IMR-90 (cell line): ENCODE measurements at regions not wholly inside any gene's neighbourhood (a gene's known extent, or its start where the extent isn't known, plus 50 kb on each side); places are given as distances from the start of the nearest gene placed in this dataset.

Experiments used
- ATAC-seq: fragments of 200-7000 bp; cut with Tn5 transposase; 2 replicates; pipeline ENCODE4 v1.9.1; 2020; ENCODE audit warnings: low read depth, mild to moderate bottlenecking, moderate library complexity
- BruUV-seq: library from RNA; stranded (reverse); fragments of 400-500 nt; replicated peaks from 2 replicates; lab custom pipeline; 2021; lab: Mats Ljungman, UMichigan
- CTCF ChIA-PET: fragments of 300-600 bp; formaldehyde crosslinking; extraction: SDS; loops from one replicate; lab custom pipeline; 2021; ENCODE audit warnings: antibody characterized with exemption; lab: Yijun Ruan, JAX
- POLR2A ChIA-PET: fragments of 300-600 bp; sonication (Branson Sonifier 250); formaldehyde crosslinking; loops from one replicate; lab custom pipeline; 2022; ENCODE audit warnings: antibody characterized with exemption; ENCODE audit not compliant: unreplicated experiment; lab: Charles Lee
- DNase-seq: peaks from one replicate; pipeline ENCODE4 v3.0.0; 2013
- H2AFZ ChIP-seq: replicated peaks from 2 replicates; pipeline ENCODE3; 2013; ENCODE audit warnings: low read length, mild to moderate bottlenecking; ENCODE audit not compliant: poor library complexity
- H2AK5ac ChIP-seq: 2 replicates; pipeline ENCODE4 v1.6.1; 2013; ENCODE audit warnings: low read depth, low read length, inconsistent platforms
- H2AK9ac ChIP-seq: replicated peaks from 2 replicates; pipeline ENCODE3; 2013; ENCODE audit warnings: mild to moderate bottlenecking, low read depth, low read length, moderate library complexity; ENCODE audit not compliant: poor library complexity
- H2BK120ac ChIP-seq: 2 replicates; pipeline ENCODE4 v1.6.1; 2013; ENCODE audit warnings: low read depth, low read length, inconsistent platforms
- H2BK15ac ChIP-seq: 3 replicates; pipeline ENCODE4 v1.6.1; 2013; ENCODE audit warnings: low read depth, low read length, inconsistent platforms
- H2BK20ac ChIP-seq: 2 replicates; pipeline ENCODE4 v1.6.1; 2013; ENCODE audit warnings: low read depth, mild to moderate bottlenecking, inconsistent platforms, low read length, moderate library complexity
- H2BK5ac ChIP-seq: 2 replicates; pipeline ENCODE4 v1.6.1; 2013; ENCODE audit warnings: mild to moderate bottlenecking, low read depth, low read length, inconsistent platforms; ENCODE audit not compliant: poor library complexity, severe bottlenecking
- H3K14ac ChIP-seq: replicated peaks from 2 replicates; pipeline ENCODE4 v1.6.1; 2013; ENCODE audit warnings: low read depth, low read length, inconsistent platforms
- H3K18ac ChIP-seq: 2 replicates; pipeline ENCODE4 v1.6.1; 2013; ENCODE audit warnings: low read depth, low read length, control low read depth
- H3K23ac ChIP-seq: 2 replicates; pipeline ENCODE4 v1.6.1; 2013; ENCODE audit warnings: low read depth, low read length, inconsistent platforms
- H3K27ac ChIP-seq: 2 replicates; pipeline ENCODE4 v1.5.1; 2013; ENCODE audit warnings: mild to moderate bottlenecking, control low read depth, low read length; ENCODE audit not compliant: insufficient read depth
- H3K27me3 ChIP-seq: 2 replicates; pipeline ENCODE4 v1.6.1; 2013; ENCODE audit warnings: low read length; ENCODE audit not compliant: control insufficient read depth, insufficient read depth
- H3K36me3 ChIP-seq: 2 replicates; pipeline ENCODE4 v1.6.1; 2013; ENCODE audit warnings: low read length, mixed read lengths; ENCODE audit not compliant: control insufficient read depth, insufficient read depth
- H3K4ac ChIP-seq: 2 replicates; pipeline ENCODE4 v1.6.1; 2013; ENCODE audit warnings: low read depth, low read length, inconsistent platforms
- H3K4me1 ChIP-seq: 2 replicates; pipeline ENCODE4 v1.6.1; 2013; ENCODE audit warnings: low read length, mixed read lengths; ENCODE audit not compliant: control insufficient read depth, insufficient read depth
- H3K4me2 ChIP-seq: 2 replicates; pipeline ENCODE4 v1.6.1; 2013; ENCODE audit warnings: low read depth, mild to moderate bottlenecking, control low read depth, low read length, moderate library complexity
- H3K4me3 ChIP-seq: 2 replicates; pipeline ENCODE4 v1.5.1; 2013; ENCODE audit warnings: low read depth, mild to moderate bottlenecking, control low read depth, low read length, moderate library complexity; ENCODE audit not compliant: insufficient read depth
- H3K56ac ChIP-seq: 2 replicates; pipeline ENCODE4 v1.6.1; 2013; ENCODE audit warnings: low read length, inconsistent platforms; ENCODE audit not compliant: insufficient read depth; ENCODE audit errors: extremely low read depth
- H3K79me1 ChIP-seq, 2 experiments: 2 replicates each; pipeline ENCODE4 v1.6.1; 2013; ENCODE audit warnings: low read length in 2 of 2, inconsistent platforms in 1 of 2, low read depth in 1 of 2
- H3K9ac ChIP-seq: 2 replicates; pipeline ENCODE4 v1.6.1; 2013; ENCODE audit warnings: low read depth, low read length, control low read depth
- H3K9me1 ChIP-seq: 2 replicates; pipeline ENCODE4 v1.6.1; 2013; ENCODE audit warnings: low read length, inconsistent platforms; ENCODE audit not compliant: insufficient read depth
- H3K9me3 ChIP-seq: 2 replicates; pipeline ENCODE4 v1.6.1; 2013; ENCODE audit warnings: low read length; ENCODE audit not compliant: control insufficient read depth, insufficient read depth
- H4K20me1 ChIP-seq: 2 replicates; pipeline ENCODE4 v1.6.1; 2013; ENCODE audit warnings: low read length, inconsistent platforms; ENCODE audit not compliant: insufficient read depth
- H4K5ac ChIP-seq: 2 replicates; pipeline ENCODE4 v1.6.1; 2013; ENCODE audit warnings: mild to moderate bottlenecking, low read depth, low read length, control low read depth
- H4K8ac ChIP-seq, 2 experiments: 2 replicates each; pipeline ENCODE4 v1.6.1; 2013; ENCODE audit warnings: low read depth in 2 of 2, low read length in 2 of 2, control low read depth in 1 of 2, inconsistent platforms in 1 of 2
- H4K91ac ChIP-seq: 2 replicates; pipeline ENCODE4 v1.6.1; 2013; ENCODE audit warnings: low read depth, low read length, inconsistent platforms; ENCODE audit not compliant: insufficient read depth
- BHLHE40 ChIP-seq: fragments of 150-350 bp; IDR thresholded peaks from 2 replicates; pipeline ENCODE4 v1.6.1; 2016; ENCODE audit warnings: mild to moderate bottlenecking, low read depth, low read length
- CEBPB ChIP-seq: IDR thresholded peaks from 2 replicates; pipeline ENCODE4 v1.6.1; 2012; ENCODE audit warnings: low read depth, low read length, improper control_type of control experiment
- CHD1 ChIP-seq: IDR thresholded peaks from 2 replicates; pipeline ENCODE4 v1.6.1; 2012; ENCODE audit warnings: low read depth, low read length, improper control_type of control experiment
- CTCF ChIP-seq: conservative IDR thresholded peaks from 2 replicates; pipeline ENCODE4 v1.5.1; 2012; ENCODE audit warnings: mild to moderate bottlenecking, low read depth, low read length, improper control_type of control experiment
- ELK1 ChIP-seq: fragments of 150-350 bp; IDR thresholded peaks from 2 replicates; pipeline ENCODE4 v1.6.1; 2016; ENCODE audit warnings: low read depth, mild to moderate bottlenecking, low read length, moderate library complexity, borderline replicate concordance
- FOS ChIP-seq: fragments of 150-350 bp; IDR thresholded peaks from 2 replicates; pipeline ENCODE4 v1.6.1; 2016; ENCODE audit warnings: low read depth, low read length
- MAFK ChIP-seq: IDR thresholded peaks from 2 replicates; pipeline ENCODE4 v1.6.1; 2012; ENCODE audit warnings: low read depth, low read length, improper control_type of control experiment
- MXI1 ChIP-seq: IDR thresholded peaks from 2 replicates; pipeline ENCODE4 v1.6.1; 2012; ENCODE audit warnings: low read depth, mild to moderate bottlenecking, low read length, moderate library complexity, borderline replicate concordance
- NFE2L2 ChIP-seq: fragments of 150-350 bp; IDR thresholded peaks from 2 replicates; pipeline ENCODE4 v1.6.1; 2016; ENCODE audit warnings: low read depth, mild to moderate bottlenecking, low read length
- POLR2A ChIP-seq: IDR thresholded peaks from 2 replicates; pipeline ENCODE4 v1.6.1; 2012; ENCODE audit warnings: mild to moderate bottlenecking, low read depth, low read length
- RAD21 ChIP-seq: IDR thresholded peaks from 2 replicates; pipeline ENCODE4 v1.6.1; 2012; ENCODE audit warnings: low read length, improper control_type of control experiment
- RCOR1 ChIP-seq: IDR thresholded peaks from 2 replicates; pipeline ENCODE4 v1.6.1; 2012; ENCODE audit warnings: mild to moderate bottlenecking, low read length, improper control_type of control experiment; ENCODE audit not compliant: insufficient replicate concordance
- RFX5 ChIP-seq: IDR thresholded peaks from 2 replicates; pipeline ENCODE4 v1.8.0; 2012; ENCODE audit warnings: low read depth, mild to moderate bottlenecking, low read length, moderate library complexity
- USF2 ChIP-seq: fragments of 150-350 bp; IDR thresholded peaks from 2 replicates; pipeline ENCODE4 v1.6.1; 2017; ENCODE audit warnings: mild to moderate bottlenecking, antibody characterized with exemption, low read length, low read depth
- WGBS, 2 experiments: methylation state at CpG; one replicate each; pipeline versions ENCODE4 v1.1.5 to v1.1.7; 2013; ENCODE audit warnings: missing lambda C conversion rate in 2 of 2; ENCODE audit not compliant: insufficient read length in 1 of 2; ENCODE audit errors: extremely low coverage in 2 of 2; 5-methylcytosine and 5-hydroxymethylcytosine counted together
- dilution Hi-C: fragments of 300-500 bp; cut with HindIII; formaldehyde crosslinking; loops from one replicate; pipeline ENCODE4 v1.14.3; 2018; ENCODE audit warnings: low sequenced_read_pairs; ENCODE audit not compliant: unreplicated experiment
- in situ Hi-C: fragments of 300-500 bp; cut with MboI; formaldehyde crosslinking; loops from 3 replicates; pipeline ENCODE4 v1.14.3; 2019; ENCODE audit warnings: low sequenced_read_pairs, inconsistent platforms, mixed read lengths
- intact Hi-C: fragments of 100-400 bp; cut with micrococcal nuclease; formaldehyde crosslinking; loops from 2 replicates; pipeline ENCODE4 v1.10.0; 2022

- Histone ChIP-seq H2BK120ac (no peak overlapping the region), H3K4me2 (no peak overlapping the region), H3K4me3 (no peak overlapping the region), H3K4me1 (no peaks in the 10 kb centered on the region), H3K79me1 (no peaks in the 10 kb centered on the region), H3K23ac (no peak overlapping the region), H4K91ac (no peak overlapping the region), H3K9ac (no peak overlapping the region), H3K56ac (no peak overlapping the region), H4K20me1 (no peaks in the 10 kb centered on the region), H4K8ac (no peak overlapping the region), H3K27me3 (no peaks in the 10 kb centered on the region), H3K9me1 (no peaks in the 10 kb centered on the region), H3K27ac (no peak overlapping the region), H3K18ac (no peak overlapping the region), H2AFZ (no peak overlapping the region), H2AK9ac (no peak overlapping the region), H3K36me3 (no peaks in the 10 kb centered on the region), H3K14ac (no peak overlapping the region), H2BK15ac (no peak overlapping the region), H2BK5ac (no peak overlapping the region), H3K4ac (no peak overlapping the region), H2BK20ac (no peak overlapping the region), H4K5ac (no peak overlapping the region), H2AK5ac (no peak overlapping the region), H3K9me3 (peaks cover 25% of the 10 kb centered on the region)
- intact Hi-C loops (no loop called here), in situ Hi-C loops (no loop called here), dilution Hi-C loops (no loop called here)
- DNase-seq (no peak), ATAC-seq (no peak)
- TF ChIP-seq MXI1 = no peak
- no peak for TF ChIP-seq CEBPB
- TF ChIP-seq ELK1 = no peak
- TF ChIP-seq POLR2A = no peak
- no peak for TF ChIP-seq RAD21
- no peak for TF ChIP-seq CTCF
- no peak for TF ChIP-seq RFX5
- no peak for TF ChIP-seq FOS
- no peak for TF ChIP-seq NFE2L2
- TF ChIP-seq MAFK = no peak
- TF ChIP-seq USF2 = no peak
- no peak for TF ChIP-seq CHD1
- no peak for TF ChIP-seq RCOR1
- TF ChIP-seq BHLHE40 = no peak
- ChIA-PET CTCF (no interaction called here), POLR2A (no interaction called here)
- no TSS peak for BruUV-seq
- 92% methylated on average over 2 of the region's 12 CpGs; no CpG with 5 or more reads in 1 of the 2 experiments for WGBS, 2 experiments
Measured at GRCh38 chr5:6059137-6059800, 319.1 kb downstream of the MED10 start.
